ENCODE measurements at regions not wholly inside any gene's neighbourhood (a gene's known extent, or its start where the extent isn't known, plus 50 kb on each side); places are given as distances from the start of the nearest gene placed in this dataset.

- Histone ChIP-seq H3K4me1 (ENCODE audit: insufficient read depth, low read length) (no peaks in the 10 kb centered on the region), H3K27me3 (ENCODE audit: control insufficient read depth in 1 of 2, insufficient read depth in 2 of 2, low read length in 2 of 2) (no peaks in the 10 kb centered on the region), H3K4me3 (ENCODE audit: low read length) (no peak overlapping the region), H3K36me3 (ENCODE audit: insufficient read depth, low read length) (no peaks in the 10 kb centered on the region), H3K27ac (ENCODE audit: low read depth in 1 of 2, low read length in 2 of 2) (no peak overlapping the region), H3K9me3 (ENCODE audit: control insufficient read depth in 1 of 2, insufficient read depth in 1 of 2, low read length in 2 of 2) (no peaks in the 10 kb centered on the region)
- ChIA-PET POLR2A (no interaction called here), CTCF (no interaction called here)
- Mint-ChIP-seq H3K4me3 (no peak overlapping the region), H3K27ac (no peak overlapping the region), H3K27me3 (no peaks in the 10 kb centered on the region), H3K4me1 (ENCODE audit: low read depth) (no peaks in the 10 kb centered on the region), H3K9me3 (no peaks in the 10 kb centered on the region), H3K36me3 (ENCODE audit: low read depth) (no peaks in the 10 kb centered on the region)
- ATAC-seq (ENCODE audit: poor library complexity) (no peak), DNase-seq (no peak)
- no peak for TF ChIP-seq CTCF (IDR thresholded peaks at IDR 0.05)
- intact Hi-C loops (cut with DNase I, micrococcal nuclease): no loop called here
Observed at GRCh38 chr2:225768741-225769140, 369.2 kb downstream of the NYAP2 start.

- H3K9me3 Mint-ChIP-seq: no peaks in the 10 kb centered on the region
- Histone ChIP-seq H3K4me1 (ENCODE audit: insufficient read depth, low read length) (no peaks in the 10 kb centered on the region), H3K27me3 (ENCODE audit: control insufficient read depth in 1 of 2, insufficient read depth in 2 of 2, low read length in 2 of 2) (no peaks in the 10 kb centered on the region), H3K36me3 (ENCODE audit: insufficient read depth, low read length) (no peaks in the 10 kb centered on the region), H3K27ac (ENCODE audit: low read depth in 1 of 2, low read length in 2 of 2) (no peak overlapping the region), H3K9me3 (ENCODE audit: control insufficient read depth in 1 of 2, insufficient read depth in 1 of 2, low read length in 2 of 2) (no peaks in the 10 kb centered on the region), H3K4me3 (ENCODE audit: low read length) (no peak overlapping the region)
- CTCF ChIA-PET: no interaction called here
- ATAC-seq (ENCODE audit: poor library complexity) (no peak), DNase-seq (no peak)
- POLR2A ChIA-PET: no interaction called here
- H3K27ac Mint-ChIP-seq: no peak overlapping the region
- no peaks in the 10 kb centered on the region for H3K27me3 Mint-ChIP-seq
- intact Hi-C loops (cut with DNase I, micrococcal nuclease): no loop called here
- H3K4me1 Mint-ChIP-seq (ENCODE audit: low read depth): no peaks in the 10 kb centered on the region
- H3K36me3 Mint-ChIP-seq (ENCODE audit: low read depth): no peaks in the 10 kb centered on the region
- TF ChIP-seq CTCF (IDR thresholded peaks at IDR 0.05): no peak
- H3K4me3 Mint-ChIP-seq: no peak overlapping the region
Observed at GRCh38 chr2:225766431-225766830, 366.9 kb downstream of the NYAP2 start.

GRCh38 chr2:225765820-225766219 lies 366.3 kb downstream of the NYAP2 start:
- no peaks in the 10 kb centered on the region for H3K27me3 Mint-ChIP-seq
- H3K4me1 ChIP-seq (ENCODE audit: insufficient read depth, low read length): no peaks in the 10 kb centered on the region
- no peak for TF ChIP-seq CTCF (IDR thresholded peaks at IDR 0.05)
- intact Hi-C loops (cut with DNase I, micrococcal nuclease): no loop called here
- no peaks in the 10 kb centered on the region for H3K36me3 Mint-ChIP-seq (ENCODE audit: low read depth)
- H3K9me3 Mint-ChIP-seq: no peaks in the 10 kb centered on the region
- no peaks in the 10 kb centered on the region for H3K36me3 ChIP-seq (ENCODE audit: insufficient read depth, low read length)
- H3K27me3 ChIP-seq (ENCODE audit: control insufficient read depth in 1 of 2, insufficient read depth in 2 of 2, low read length in 2 of 2): no peaks in the 10 kb centered on the region
- POLR2A ChIA-PET: no interaction called here
- DNase-seq: no peak
- H3K4me3 Mint-ChIP-seq: no peak overlapping the region
- H3K4me3 ChIP-seq (ENCODE audit: low read length): no peak overlapping the region
- no peak for ATAC-seq (ENCODE audit: poor library complexity)
- H3K27ac ChIP-seq (ENCODE audit: low read depth in 1 of 2, low read length in 2 of 2): no peak overlapping the region
- no peaks in the 10 kb centered on the region for H3K4me1 Mint-ChIP-seq (ENCODE audit: low read depth)
- no peaks in the 10 kb centered on the region for H3K9me3 ChIP-seq (ENCODE audit: control insufficient read depth in 1 of 2, insufficient read depth in 1 of 2, low read length in 2 of 2)
- CTCF ChIA-PET: no interaction called here
- no peak overlapping the region for H3K27ac Mint-ChIP-seq
